ENCODE measurements at regions not wholly inside any gene's neighbourhood (a gene's known extent, or its start where the extent isn't known, plus 50 kb on each side); places are given as distances from the start of the nearest gene placed in this dataset.

DNA sequence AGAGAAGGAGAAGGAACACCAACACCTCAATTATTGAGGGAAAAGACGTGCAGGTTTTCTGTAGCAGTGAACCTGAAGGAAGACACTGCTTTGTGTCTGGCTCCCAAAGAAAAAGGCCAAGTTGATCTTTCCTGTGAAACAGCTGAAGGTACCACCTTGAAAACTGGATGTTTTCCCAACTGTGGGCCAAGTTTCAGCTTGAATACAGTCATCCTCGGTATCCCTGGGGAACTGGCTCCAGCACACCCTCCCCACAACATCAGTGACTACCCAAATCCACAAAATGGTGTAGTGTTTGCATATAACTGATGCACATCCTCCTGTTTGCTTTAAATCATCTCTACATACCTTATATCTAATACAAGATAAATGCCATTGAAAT is 297.0 kb upstream of the PITRM1 start:
- H3K27me3 Mint-ChIP-seq (ENCODE audit: insufficient read depth, low read depth), result peaks cover 6% of the 10 kb centered on the region
- peaks cover 8% of the 10 kb centered on the region for H3K9me3 Mint-ChIP-seq
- H3K27ac Mint-ChIP-seq, result peak overlapping the region; percentile 22
- Histone ChIP-seq H3K4me1 (peaks cover 28% of the 10 kb centered on the region), H2AFZ (replicated peaks) (no peak overlapping the region), H3K27me3 (no peaks in the 10 kb centered on the region), H3K4me2 (no peak overlapping the region), H4K20me1 (ENCODE audit: low read depth) (no peaks in the 10 kb centered on the region), H3K36me3 (no peaks in the 10 kb centered on the region), H3F3A (ENCODE audit: low read depth) (peaks cover 15% of the 10 kb centered on the region), H3K9ac (no peak overlapping the region), H3K79me2 (ENCODE audit: low read depth) (no peaks in the 10 kb centered on the region), H3K27ac (no peak overlapping the region), H3K9me3 (ENCODE audit: low read depth) (no peaks in the 10 kb centered on the region), H3K4me3 (no peak overlapping the region)
- H3K4me3 Mint-ChIP-seq, result no peak overlapping the region
- no peak for DNase-seq (ENCODE audit: low spot score)
- H3K36me3 Mint-ChIP-seq, result no peaks in the 10 kb centered on the region
- peaks cover 58% of the 10 kb centered on the region for H3K4me1 Mint-ChIP-seq
- TF ChIP-seq EZH2 (IDR thresholded peaks at IDR 0.05) (no peak), EZH2phosphoT487 (IDR thresholded peaks at IDR 0.05) (no peak)
- TF ChIP-seq, protein P1, sequence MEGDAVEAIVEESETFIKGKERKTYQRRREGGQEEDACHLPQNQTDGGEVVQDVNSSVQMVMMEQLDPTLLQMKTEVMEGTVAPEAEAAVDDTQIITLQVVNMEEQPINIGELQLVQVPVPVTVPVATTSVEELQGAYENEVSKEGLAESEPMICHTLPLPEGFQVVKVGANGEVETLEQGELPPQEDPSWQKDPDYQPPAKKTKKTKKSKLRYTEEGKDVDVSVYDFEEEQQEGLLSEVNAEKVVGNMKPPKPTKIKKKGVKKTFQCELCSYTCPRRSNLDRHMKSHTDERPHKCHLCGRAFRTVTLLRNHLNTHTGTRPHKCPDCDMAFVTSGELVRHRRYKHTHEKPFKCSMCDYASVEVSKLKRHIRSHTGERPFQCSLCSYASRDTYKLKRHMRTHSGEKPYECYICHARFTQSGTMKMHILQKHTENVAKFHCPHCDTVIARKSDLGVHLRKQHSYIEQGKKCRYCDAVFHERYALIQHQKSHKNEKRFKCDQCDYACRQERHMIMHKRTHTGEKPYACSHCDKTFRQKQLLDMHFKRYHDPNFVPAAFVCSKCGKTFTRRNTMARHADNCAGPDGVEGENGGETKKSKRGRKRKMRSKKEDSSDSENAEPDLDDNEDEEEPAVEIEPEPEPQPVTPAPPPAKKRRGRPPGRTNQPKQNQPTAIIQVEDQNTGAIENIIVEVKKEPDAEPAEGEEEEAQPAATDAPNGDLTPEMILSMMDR (IDR thresholded peaks at IDR 0.05), result no peak

DNA sequence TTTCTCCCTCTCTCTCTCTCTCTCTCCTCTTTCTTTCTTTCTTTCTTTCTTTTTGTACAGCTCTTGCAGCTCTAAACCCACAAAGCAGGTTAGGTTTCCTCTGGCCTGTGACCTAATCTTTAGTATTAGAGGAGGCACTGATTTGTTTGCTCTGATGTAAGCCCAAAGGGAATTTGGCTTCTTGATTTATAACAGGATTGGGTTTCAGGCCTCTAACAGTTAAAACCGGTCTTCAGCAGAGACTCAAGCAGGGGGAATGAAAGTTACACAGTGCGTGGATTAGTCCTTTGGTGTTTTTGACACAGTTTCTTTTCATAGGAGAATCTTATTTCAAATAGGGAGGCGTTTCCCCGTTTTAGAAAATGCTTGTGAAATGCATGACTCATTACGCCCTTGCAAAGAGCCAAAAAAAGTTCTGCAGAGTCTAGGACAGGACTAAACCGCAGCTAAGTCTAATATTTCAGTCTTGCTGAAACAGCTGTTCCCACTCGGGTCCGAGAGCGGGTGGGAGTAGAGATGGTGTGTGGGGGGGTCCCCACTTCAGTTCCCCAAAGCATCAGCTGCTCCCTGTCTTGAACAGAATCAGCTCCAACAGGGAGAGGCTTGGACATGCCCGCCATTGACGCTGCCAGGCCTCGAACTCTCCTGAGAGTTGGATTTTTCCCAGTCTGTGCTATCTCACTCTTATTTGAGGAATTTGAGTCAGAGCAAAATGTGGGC is 296.5 kb upstream of the PITRM1 start:
- Mint-ChIP-seq H3K36me3 (no peaks in the 10 kb centered on the region), H3K4me3 (no peak overlapping the region), H3K27me3 (ENCODE audit: insufficient read depth, low read depth) (peaks cover 6% of the 10 kb centered on the region), H3K9me3 (peaks cover 8% of the 10 kb centered on the region), H3K4me1 (peaks cover 64% of the 10 kb centered on the region), H3K27ac (peak overlapping the region; percentile 22)
- Histone ChIP-seq H3K4me1 (peaks cover 28% of the 10 kb centered on the region), H3K27ac (no peak overlapping the region), H3K79me2 (ENCODE audit: low read depth) (no peaks in the 10 kb centered on the region), H3K4me3 (no peak overlapping the region), H3K36me3 (no peaks in the 10 kb centered on the region), H4K20me1 (ENCODE audit: low read depth) (no peaks in the 10 kb centered on the region), H2AFZ (replicated peaks) (no peak overlapping the region), H3K9ac (no peak overlapping the region), H3F3A (ENCODE audit: low read depth) (peaks cover 15% of the 10 kb centered on the region), H3K4me2 (peak overlapping the region; percentile 5), H3K27me3 (no peaks in the 10 kb centered on the region), H3K9me3 (ENCODE audit: low read depth) (no peaks in the 10 kb centered on the region)
- no peak for TF ChIP-seq EZH2phosphoT487 (IDR thresholded peaks at IDR 0.05)
- TF ChIP-seq, protein P1 (IDR thresholded peaks at IDR 0.05), result no peak
- no peak for TF ChIP-seq EZH2 (IDR thresholded peaks at IDR 0.05)
- DNase-seq (ENCODE audit: low spot score), result peak; percentile 27

DNA sequence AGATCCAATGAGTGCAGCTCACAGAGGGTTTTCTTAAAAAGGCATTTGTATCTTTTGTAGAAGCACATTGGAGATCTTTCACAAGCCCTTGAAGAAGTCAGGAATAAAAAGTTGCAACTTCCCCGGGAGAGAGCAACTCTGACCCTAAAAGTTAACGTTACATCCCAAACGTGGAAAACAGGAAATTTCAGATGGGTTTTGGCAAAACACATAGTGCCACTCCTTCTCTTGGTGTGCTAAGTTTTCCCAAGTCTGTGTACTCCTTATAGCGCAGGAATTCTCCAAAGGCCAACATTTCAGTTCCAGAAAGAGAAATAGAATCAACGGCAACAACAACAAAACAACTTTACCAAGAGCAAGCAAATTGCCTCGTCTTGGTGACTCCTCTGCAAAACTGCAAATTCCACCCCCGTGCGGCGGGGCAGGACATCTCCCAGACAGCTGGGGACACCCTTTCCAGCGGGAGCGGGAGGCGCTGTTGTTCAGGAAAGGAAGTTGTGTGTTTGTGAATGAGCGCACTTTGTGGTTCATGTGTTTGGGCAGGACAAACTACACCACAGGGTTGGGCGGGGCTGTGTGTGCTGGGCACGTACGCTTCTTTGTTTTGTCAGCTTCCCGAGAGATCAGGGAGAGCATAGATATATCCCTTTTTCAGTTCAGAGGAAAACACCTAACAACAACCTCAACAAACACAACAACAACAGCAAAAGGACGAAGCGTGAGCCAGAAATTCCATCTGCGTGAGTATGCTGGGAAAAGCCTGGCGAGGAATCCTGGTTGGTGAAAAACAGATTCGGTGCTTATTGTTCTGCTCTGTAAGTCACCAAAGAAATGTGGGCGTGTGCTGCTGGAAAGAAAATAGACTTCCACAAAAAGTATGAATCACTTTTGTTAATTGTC is 294.7 kb upstream of the PITRM1 start:
- H3K79me2 ChIP-seq (ENCODE audit: low read depth), result no peaks in the 10 kb centered on the region
- H3K36me3 ChIP-seq, result no peaks in the 10 kb centered on the region
- peak; percentile 32 for DNase-seq (ENCODE audit: low spot score)
- Mint-ChIP-seq H3K4me1 (peaks cover 63% of the 10 kb centered on the region), H3K27me3 (ENCODE audit: insufficient read depth, low read depth) (peaks cover 6% of the 10 kb centered on the region), H3K27ac (peak overlapping the region; percentile 21), H3K9me3 (peaks cover 2% of the 10 kb centered on the region), H3K36me3 (no peaks in the 10 kb centered on the region), H3K4me3 (no peak overlapping the region)
- no peak for TF ChIP-seq EZH2phosphoT487 (IDR thresholded peaks at IDR 0.05)
- no peak for TF ChIP-seq EZH2 (IDR thresholded peaks at IDR 0.05)
- TF ChIP-seq, protein P1 (IDR thresholded peaks at IDR 0.05), result peak; percentile 25
- H4K20me1 ChIP-seq (ENCODE audit: low read depth), result no peaks in the 10 kb centered on the region
- H3K27ac ChIP-seq, result no peak overlapping the region
- H3K4me1 ChIP-seq, result peaks cover 22% of the 10 kb centered on the region
- H3K9me3 ChIP-seq (ENCODE audit: low read depth), result no peaks in the 10 kb centered on the region
- peaks cover 8% of the 10 kb centered on the region for H3F3A ChIP-seq (ENCODE audit: low read depth)
- H2AFZ ChIP-seq (replicated peaks), result peak overlapping the region; percentile 60
- H3K4me2 ChIP-seq, result no peak overlapping the region
- H3K4me3 ChIP-seq, result no peak overlapping the region
- no peak overlapping the region for H3K9ac ChIP-seq
- no peaks in the 10 kb centered on the region for H3K27me3 ChIP-seq

Data from neural progenitor cell (in vitro differentiated cells).